Astrocyte (in vitro differentiated cells and primary cell): ENCODE measurements at regions not wholly inside any gene's neighbourhood (a gene's known extent, or its start where the extent isn't known, plus 50 kb on each side); places are given as distances from the start of the nearest gene placed in this dataset.

Experiments used
- DNase-seq: peaks from one replicate; pipeline ENCODE4 v3.0.0-alpha.2; 2010; ENCODE audit warnings: low read depth
- FAIRE-seq: peaks from 2 replicates; lab custom pipeline; 2011; peaks lifted over from hg19 to GRCh38; lab: Jason Lieb, UNC
- H2AFZ ChIP-seq: 2 replicates; pipeline ENCODE4 v1.6.0; 2012; ENCODE audit warnings: low read depth, low read length, inconsistent platforms
- H3K27ac ChIP-seq: 2 replicates; pipeline ENCODE4 v1.5.1; 2011; ENCODE audit warnings: low read depth, low read length, inconsistent platforms
- H3K27me3 ChIP-seq: 2 replicates; pipeline ENCODE4 v1.6.0; 2011; ENCODE audit warnings: low read length, inconsistent platforms; ENCODE audit not compliant: insufficient read depth
- H3K36me3 ChIP-seq: 2 replicates; pipeline ENCODE4 v1.5.1; 2011; ENCODE audit warnings: low read length, inconsistent platforms; ENCODE audit not compliant: insufficient read depth
- H3K4me1 ChIP-seq: 2 replicates; pipeline ENCODE4 v1.5.1; 2011; ENCODE audit warnings: low read length, inconsistent platforms; ENCODE audit not compliant: insufficient read depth
- H3K4me2 ChIP-seq: 2 replicates; pipeline ENCODE4 v1.6.0; 2012; ENCODE audit warnings: low read length, inconsistent platforms
- H3K4me3 ChIP-seq: 2 replicates; pipeline ENCODE4 v1.5.1; 2011; ENCODE audit warnings: low read depth, mild to moderate bottlenecking, low read length, inconsistent platforms; ENCODE audit not compliant: insufficient read depth
- H3K79me2 ChIP-seq: 2 replicates; pipeline ENCODE4 v1.6.0; 2012; ENCODE audit warnings: mild to moderate bottlenecking, low read length, inconsistent platforms; ENCODE audit not compliant: insufficient read depth
- H3K9ac ChIP-seq: 2 replicates; pipeline ENCODE4 v1.6.0; 2012; ENCODE audit warnings: mild to moderate bottlenecking, low read length, inconsistent platforms
- H3K9me3 ChIP-seq: 2 replicates; pipeline ENCODE4 v1.5.1; 2012; ENCODE audit warnings: low read depth, mild to moderate bottlenecking, low read length, inconsistent platforms; ENCODE audit not compliant: insufficient read depth
- H4K20me1 ChIP-seq: 2 replicates; pipeline ENCODE4 v1.6.0; 2012; ENCODE audit warnings: low read length, inconsistent platforms; ENCODE audit not compliant: insufficient read depth
- H3K27ac Mint-ChIP-seq: one replicate; pipeline ENCODE4 v1.8.0; 2021; ENCODE audit warnings: mild to moderate bottlenecking, mixed read lengths; ENCODE audit not compliant: unreplicated experiment
- H3K27me3 Mint-ChIP-seq: one replicate; pipeline ENCODE4 v1.8.0; 2021; ENCODE audit warnings: low read depth, mixed read lengths; ENCODE audit not compliant: unreplicated experiment
- H3K36me3 Mint-ChIP-seq: one replicate; pipeline ENCODE4 v1.8.0; 2021; ENCODE audit warnings: low read depth, mixed read lengths; ENCODE audit not compliant: unreplicated experiment
- H3K4me1 Mint-ChIP-seq: one replicate; pipeline ENCODE4 v1.8.0; 2021; ENCODE audit warnings: low read depth, mixed read lengths; ENCODE audit not compliant: unreplicated experiment
- H3K4me3 Mint-ChIP-seq: one replicate; pipeline ENCODE4 v1.8.0; 2021; ENCODE audit warnings: mild to moderate bottlenecking, moderate library complexity, mixed read lengths; ENCODE audit not compliant: unreplicated experiment
- H3K9me3 Mint-ChIP-seq: one replicate; pipeline ENCODE4 v1.8.0; 2021; ENCODE audit warnings: mild to moderate bottlenecking, mixed read lengths; ENCODE audit not compliant: unreplicated experiment
- EZH2 ChIP-seq: IDR thresholded peaks from 2 replicates; pipeline ENCODE4 v1.6.1; 2012; ENCODE audit warnings: mild to moderate bottlenecking, low read length, inconsistent platforms; ENCODE audit not compliant: insufficient read depth
- TF ChIP-seq, protein P1 (sequence below): IDR thresholded peaks from 2 replicates; pipeline ENCODE4 v1.5.1; 2011; ENCODE audit warnings: low read depth, mild to moderate bottlenecking, inconsistent platforms, low read length, moderate library complexity; ENCODE audit not compliant: insufficient read depth

DNA sequence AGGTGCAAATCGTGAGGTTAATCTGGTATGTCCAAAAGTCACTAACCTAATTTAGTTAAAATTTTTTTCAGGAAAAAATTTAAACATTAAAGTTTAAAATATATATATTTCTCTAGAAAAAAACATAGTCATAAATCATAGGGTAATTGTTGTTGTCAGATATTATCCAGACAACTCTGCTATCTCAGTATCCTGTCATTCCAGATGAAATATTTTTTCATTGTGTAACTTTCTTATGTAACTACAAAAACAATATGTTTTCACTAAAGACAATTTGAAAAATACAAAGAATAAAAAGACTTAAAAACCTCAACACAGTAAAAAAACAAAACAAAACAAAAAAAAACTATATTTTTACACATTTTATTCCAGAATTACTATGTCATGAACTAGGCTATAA lies 57.6 kb downstream of the TENT5A start:
- H3K9me3 Mint-ChIP-seq = no peaks in the 10 kb centered on the region
- Histone ChIP-seq H2AFZ (no peak overlapping the region), H3K9me3 (no peaks in the 10 kb centered on the region), H3K4me1 (peaks cover 2% of the 10 kb centered on the region), H3K79me2 (no peaks in the 10 kb centered on the region), H4K20me1 (no peaks in the 10 kb centered on the region), H3K4me3 (no peak overlapping the region), H3K36me3 (no peaks in the 10 kb centered on the region), H3K9ac (no peak overlapping the region), H3K27ac (no peak overlapping the region), H3K4me2 (no peak overlapping the region), H3K27me3 (no peaks in the 10 kb centered on the region)
- H3K4me1 Mint-ChIP-seq = peaks cover 16% of the 10 kb centered on the region
- no peaks in the 10 kb centered on the region for H3K27me3 Mint-ChIP-seq
- no peaks in the 10 kb centered on the region for H3K36me3 Mint-ChIP-seq
- TF ChIP-seq, protein P1, sequence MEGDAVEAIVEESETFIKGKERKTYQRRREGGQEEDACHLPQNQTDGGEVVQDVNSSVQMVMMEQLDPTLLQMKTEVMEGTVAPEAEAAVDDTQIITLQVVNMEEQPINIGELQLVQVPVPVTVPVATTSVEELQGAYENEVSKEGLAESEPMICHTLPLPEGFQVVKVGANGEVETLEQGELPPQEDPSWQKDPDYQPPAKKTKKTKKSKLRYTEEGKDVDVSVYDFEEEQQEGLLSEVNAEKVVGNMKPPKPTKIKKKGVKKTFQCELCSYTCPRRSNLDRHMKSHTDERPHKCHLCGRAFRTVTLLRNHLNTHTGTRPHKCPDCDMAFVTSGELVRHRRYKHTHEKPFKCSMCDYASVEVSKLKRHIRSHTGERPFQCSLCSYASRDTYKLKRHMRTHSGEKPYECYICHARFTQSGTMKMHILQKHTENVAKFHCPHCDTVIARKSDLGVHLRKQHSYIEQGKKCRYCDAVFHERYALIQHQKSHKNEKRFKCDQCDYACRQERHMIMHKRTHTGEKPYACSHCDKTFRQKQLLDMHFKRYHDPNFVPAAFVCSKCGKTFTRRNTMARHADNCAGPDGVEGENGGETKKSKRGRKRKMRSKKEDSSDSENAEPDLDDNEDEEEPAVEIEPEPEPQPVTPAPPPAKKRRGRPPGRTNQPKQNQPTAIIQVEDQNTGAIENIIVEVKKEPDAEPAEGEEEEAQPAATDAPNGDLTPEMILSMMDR = no peak
- TF ChIP-seq EZH2 = no peak
- H3K27ac Mint-ChIP-seq = no peak overlapping the region
- DNase-seq (no peak), FAIRE-seq (no peak)
- H3K4me3 Mint-ChIP-seq = no peak overlapping the region

DNA sequence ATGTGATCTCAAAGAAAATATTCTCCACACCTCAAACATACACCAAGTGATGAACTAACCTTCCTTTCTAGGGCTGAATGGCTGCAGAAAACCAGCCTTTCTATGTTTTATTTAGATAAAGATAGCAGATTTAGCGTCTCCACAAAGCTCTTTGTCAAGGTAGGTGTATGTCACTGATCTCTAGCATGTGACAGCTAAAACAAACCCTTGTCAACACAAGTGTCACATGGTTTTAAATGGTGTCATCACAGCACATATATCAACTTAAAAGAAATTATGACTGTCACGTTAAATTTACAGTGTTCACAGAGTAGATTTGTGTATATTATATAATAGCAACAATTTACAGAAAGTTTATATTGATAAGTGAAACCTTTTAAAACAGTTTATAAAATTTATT lies 58.3 kb downstream of the TENT5A start:
- TF ChIP-seq, protein P1 = no peak
- no peak for TF ChIP-seq EZH2
- Histone ChIP-seq H3K9ac (no peak overlapping the region), H2AFZ (no peak overlapping the region), H3K4me2 (no peak overlapping the region), H3K27ac (no peak overlapping the region), H4K20me1 (no peaks in the 10 kb centered on the region), H3K27me3 (no peaks in the 10 kb centered on the region), H3K4me3 (no peak overlapping the region), H3K36me3 (no peaks in the 10 kb centered on the region), H3K79me2 (no peaks in the 10 kb centered on the region), H3K4me1 (peaks cover 2% of the 10 kb centered on the region), H3K9me3 (no peaks in the 10 kb centered on the region)
- H3K4me3 Mint-ChIP-seq = no peak overlapping the region
- H3K4me1 Mint-ChIP-seq = peaks cover 16% of the 10 kb centered on the region
- DNase-seq (no peak), FAIRE-seq (no peak)
- no peaks in the 10 kb centered on the region for H3K27me3 Mint-ChIP-seq
- no peak overlapping the region for H3K27ac Mint-ChIP-seq
- H3K36me3 Mint-ChIP-seq = no peaks in the 10 kb centered on the region
- no peaks in the 10 kb centered on the region for H3K9me3 Mint-ChIP-seq

DNA sequence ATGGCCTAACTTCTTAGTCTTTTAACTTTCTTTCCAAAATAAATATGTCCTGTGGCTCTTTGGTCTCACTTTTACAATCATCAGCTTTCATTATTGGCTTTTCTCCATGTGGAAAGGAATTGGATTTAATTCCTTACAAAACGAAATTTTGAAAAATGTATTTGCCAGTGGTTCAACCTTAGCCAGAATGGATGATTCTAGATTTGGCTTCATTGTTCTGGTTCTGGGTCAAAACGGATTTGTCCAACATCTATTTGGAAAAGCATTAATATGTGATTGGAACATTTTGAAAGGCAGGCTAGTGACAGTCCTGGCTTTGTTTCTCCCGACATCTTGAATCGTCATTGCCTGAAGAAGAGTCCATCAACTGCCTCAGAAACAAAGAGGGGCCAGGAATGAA lies 59.2 kb downstream of the TENT5A start:
- Mint-ChIP-seq H3K9me3 (no peaks in the 10 kb centered on the region), H3K27ac (no peak overlapping the region), H3K4me1 (peaks cover 16% of the 10 kb centered on the region), H3K4me3 (no peak overlapping the region), H3K36me3 (no peaks in the 10 kb centered on the region), H3K27me3 (no peaks in the 10 kb centered on the region)
- Histone ChIP-seq H3K9me3 (no peaks in the 10 kb centered on the region), H4K20me1 (no peaks in the 10 kb centered on the region), H3K4me3 (no peak overlapping the region), H2AFZ (no peak overlapping the region), H3K36me3 (no peaks in the 10 kb centered on the region), H3K4me1 (peaks cover 2% of the 10 kb centered on the region), H3K9ac (no peak overlapping the region), H3K27ac (no peak overlapping the region), H3K79me2 (no peaks in the 10 kb centered on the region), H3K4me2 (no peak overlapping the region), H3K27me3 (no peaks in the 10 kb centered on the region)
- FAIRE-seq (no peak), DNase-seq (no peak)
- TF ChIP-seq EZH2 = no peak
- TF ChIP-seq, protein P1 = no peak
